GM18505 (cell line): ENCODE measurements at regions not wholly inside any gene's neighbourhood (a gene's known extent, or its start where the extent isn't known, plus 50 kb on each side); places are given as distances from the start of the nearest gene placed in this dataset.

Experiments used
- ATAC-seq: cut with Tn5 transposase; IDR thresholded peaks from one replicate; pipeline ENCODE4 v1.9.1; 2021; ENCODE audit not compliant: unreplicated experiment
- POLR2A ChIP-seq: IDR thresholded peaks from 4 replicates; pipeline ENCODE4 v1.6.1; 2011; ENCODE audit warnings: borderline replicate concordance; ENCODE audit not compliant: insufficient read depth, insufficient read length; ENCODE audit errors: extremely low read depth

GRCh38 chrX:94414746-94415145 lies 740.7 kb downstream of the FAM133A start:
- TF ChIP-seq POLR2A: no peak
- ATAC-seq: no peak

DNA sequence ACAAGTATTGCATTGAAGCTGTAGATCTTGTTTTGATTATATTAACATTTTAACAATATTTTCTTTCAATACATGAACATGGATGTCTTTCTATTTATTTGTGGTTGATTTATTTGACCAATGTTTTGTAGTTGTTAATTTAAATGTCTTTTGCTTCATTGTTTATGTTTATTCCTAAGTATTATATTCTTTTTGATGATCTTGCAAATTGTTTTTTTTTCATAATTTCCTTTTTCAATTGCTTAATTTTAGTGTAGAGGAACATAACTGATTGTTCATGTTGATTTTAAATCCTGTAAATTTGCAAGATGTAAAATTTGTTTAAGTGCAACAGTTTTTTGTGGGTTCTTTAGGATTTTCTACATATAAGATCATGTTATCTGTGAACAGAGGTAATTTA lies 744.1 kb downstream of the FAM133A start:
- ATAC-seq: no peak
- no peak for TF ChIP-seq POLR2A

DNA sequence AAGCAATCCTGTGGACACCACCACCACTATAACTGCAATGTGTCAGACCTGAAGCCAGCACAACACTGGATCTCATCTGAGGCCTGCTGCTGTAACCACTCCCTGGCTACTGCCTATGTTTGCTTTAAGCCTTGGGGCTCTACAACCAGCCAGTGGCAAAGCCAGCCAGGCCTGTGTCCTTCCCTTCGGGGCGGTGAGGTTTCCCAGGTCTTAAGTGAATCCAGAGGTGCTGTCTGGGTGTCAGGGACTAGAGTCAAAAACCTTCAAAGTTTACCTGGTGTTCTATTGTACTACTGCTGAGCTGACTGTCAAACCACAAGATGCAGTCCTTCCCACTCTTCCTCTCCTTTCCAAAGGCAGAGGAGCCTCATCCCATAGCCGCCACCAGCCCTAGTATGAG lies 750.5 kb downstream of the FAM133A start:
- ATAC-seq: no peak
- no peak for TF ChIP-seq POLR2A

DNA sequence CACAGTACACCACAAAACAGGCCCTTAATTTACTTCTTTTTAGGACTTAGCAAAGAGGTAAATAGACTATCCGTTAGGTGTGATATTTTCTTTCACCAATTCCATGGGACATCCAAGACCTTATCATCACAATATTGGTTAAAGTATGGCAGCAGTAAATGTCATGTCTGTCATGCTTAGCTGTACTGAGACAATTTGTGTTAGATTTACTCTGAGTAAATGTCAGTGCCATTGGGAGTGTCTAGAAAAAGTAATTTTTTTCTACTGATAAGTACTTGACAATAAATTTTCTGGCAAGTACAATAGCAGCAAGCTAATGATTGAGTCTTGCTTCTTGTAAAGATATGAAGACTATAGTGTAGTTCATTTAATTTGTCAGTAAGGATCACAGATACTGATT lies 756.1 kb downstream of the FAM133A start:
- no peak for ATAC-seq

DNA sequence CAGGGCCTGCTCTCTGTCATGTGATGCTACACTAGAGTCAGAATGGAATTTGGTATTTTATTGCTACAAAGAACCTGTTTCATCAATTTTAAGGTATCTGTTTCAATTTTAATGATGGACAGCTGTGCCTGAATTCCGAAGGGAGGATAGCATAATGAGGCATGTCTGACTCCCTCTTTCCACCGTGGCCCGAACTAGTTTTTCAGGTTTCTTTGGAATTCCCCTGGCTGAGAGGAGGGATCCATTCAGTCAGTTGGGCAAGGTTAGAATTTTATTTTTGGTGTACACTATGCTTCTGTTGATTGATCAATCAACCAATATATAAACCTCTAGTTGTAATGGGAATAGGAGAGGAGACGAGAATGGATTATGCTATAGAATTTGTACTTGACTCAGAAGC lies 761.8 kb downstream of the FAM133A start:
- no peak for ATAC-seq
- TF ChIP-seq POLR2A: no peak

More for the DNA sequence above, 756.1 kb downstream of the FAM133A start:
- TF ChIP-seq POLR2A: no peak

- ATAC-seq: no peak
- TF ChIP-seq POLR2A: no peak
Measured at GRCh38 chrX:94454159-94454558, 780.2 kb downstream of the FAM133A start.

- ATAC-seq: no peak
- TF ChIP-seq POLR2A: no peak
Measured at GRCh38 chrX:94454606-94455005, 780.6 kb downstream of the FAM133A start.

DNA sequence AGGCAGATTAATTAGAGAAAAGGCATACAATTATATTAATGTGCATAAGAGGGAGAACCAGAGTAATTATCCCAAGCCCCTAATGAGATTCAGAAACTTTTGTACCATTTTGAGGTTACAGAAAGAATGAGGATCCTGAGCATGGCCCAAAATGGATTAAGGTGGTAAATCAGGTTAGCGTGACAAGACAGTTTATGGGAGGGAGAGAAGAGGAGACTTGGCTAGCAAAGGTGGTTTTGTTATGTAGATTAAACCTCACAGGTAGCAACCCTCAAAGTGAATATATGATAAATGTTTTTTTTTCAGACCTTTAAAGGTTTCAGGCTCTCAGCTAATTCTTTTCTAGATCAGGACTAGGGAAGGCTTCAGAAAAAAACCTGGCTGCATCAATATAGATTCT lies 781.8 kb downstream of the FAM133A start:
- no peak for TF ChIP-seq POLR2A
- no peak for ATAC-seq

DNA sequence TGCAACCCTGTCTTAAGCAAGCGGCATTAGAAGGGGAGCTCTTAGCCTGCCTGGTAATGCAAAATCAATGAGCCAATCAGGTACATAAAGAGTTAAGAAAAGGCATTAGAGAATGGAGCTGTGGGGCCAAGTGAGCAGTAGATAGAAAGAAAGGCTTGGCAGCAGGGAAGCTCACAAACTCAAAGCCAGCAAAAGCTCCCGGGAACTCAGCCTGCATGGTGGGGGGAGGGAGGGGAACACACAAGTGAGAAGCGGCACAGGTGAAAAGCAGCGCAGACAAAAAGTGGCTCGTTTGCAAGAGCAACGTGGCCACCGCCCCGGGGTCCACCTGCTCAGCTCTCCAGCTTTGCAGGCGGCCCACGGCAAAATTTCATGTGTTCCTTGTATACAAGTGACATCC lies 818.5 kb downstream of the FAM133A start:
- TF ChIP-seq POLR2A: no peak
- ATAC-seq: no peak

- ATAC-seq: no peak
- TF ChIP-seq POLR2A: no peak
Measured at GRCh38 chrX:94493405-94493804, 819.4 kb downstream of the FAM133A start.

GRCh38 chrX:94511564-94511963 lies 837.6 kb downstream of the FAM133A start:
- ATAC-seq: no peak
- no peak for TF ChIP-seq POLR2A

- TF ChIP-seq POLR2A: no peak
- ATAC-seq: no peak
Measured at GRCh38 chrX:94515009-94515408, 841.0 kb downstream of the FAM133A start.

DNA sequence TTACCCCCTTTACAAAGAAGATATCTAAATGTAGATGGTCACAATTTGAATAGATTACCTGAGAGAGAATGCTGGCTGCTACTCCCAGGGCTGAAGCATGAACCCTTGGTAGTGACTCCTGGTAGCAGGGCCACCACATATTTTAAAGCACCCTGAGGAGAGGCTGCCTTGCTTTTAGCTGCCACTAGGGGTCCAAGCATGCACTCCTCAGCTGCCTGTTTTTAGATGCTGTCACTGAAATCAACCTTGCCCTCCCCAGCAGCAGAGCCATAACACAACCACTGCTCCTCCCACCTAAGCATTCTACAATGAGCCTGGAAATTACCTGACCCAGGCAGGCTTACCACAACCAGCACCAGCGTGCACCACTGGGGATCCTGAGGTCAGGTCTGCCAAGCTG lies 850.9 kb downstream of the FAM133A start:
- no peak for TF ChIP-seq POLR2A
- no peak for ATAC-seq

- TF ChIP-seq POLR2A: no peak
- ATAC-seq: no peak
Measured at GRCh38 chrX:94545722-94546121, 871.7 kb downstream of the FAM133A start.

DNA sequence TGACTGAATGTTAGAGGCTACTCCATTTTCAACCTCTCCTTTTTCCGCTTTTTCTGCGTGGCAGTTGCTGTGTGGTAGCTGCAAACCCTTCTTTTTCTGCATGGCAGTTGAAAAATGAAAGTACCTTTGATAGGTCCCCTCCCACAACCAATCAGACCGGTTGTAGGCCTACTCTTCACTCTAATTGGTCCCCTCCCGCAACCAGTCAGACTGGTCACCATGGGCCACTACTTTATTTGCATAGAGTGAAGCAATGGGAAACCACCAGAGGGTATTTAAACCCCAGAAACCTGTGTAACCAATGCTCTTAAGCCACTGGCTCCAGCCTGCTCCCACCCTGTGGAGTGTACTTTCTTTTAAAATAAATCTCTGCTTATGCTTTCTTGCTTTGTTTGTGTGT lies 877.8 kb downstream of the FAM133A start:
- no peak for ATAC-seq
- TF ChIP-seq POLR2A: no peak

GRCh38 chrX:94560930-94561329 lies 886.9 kb downstream of the FAM133A start:
- TF ChIP-seq POLR2A: no peak
- ATAC-seq: no peak

DNA sequence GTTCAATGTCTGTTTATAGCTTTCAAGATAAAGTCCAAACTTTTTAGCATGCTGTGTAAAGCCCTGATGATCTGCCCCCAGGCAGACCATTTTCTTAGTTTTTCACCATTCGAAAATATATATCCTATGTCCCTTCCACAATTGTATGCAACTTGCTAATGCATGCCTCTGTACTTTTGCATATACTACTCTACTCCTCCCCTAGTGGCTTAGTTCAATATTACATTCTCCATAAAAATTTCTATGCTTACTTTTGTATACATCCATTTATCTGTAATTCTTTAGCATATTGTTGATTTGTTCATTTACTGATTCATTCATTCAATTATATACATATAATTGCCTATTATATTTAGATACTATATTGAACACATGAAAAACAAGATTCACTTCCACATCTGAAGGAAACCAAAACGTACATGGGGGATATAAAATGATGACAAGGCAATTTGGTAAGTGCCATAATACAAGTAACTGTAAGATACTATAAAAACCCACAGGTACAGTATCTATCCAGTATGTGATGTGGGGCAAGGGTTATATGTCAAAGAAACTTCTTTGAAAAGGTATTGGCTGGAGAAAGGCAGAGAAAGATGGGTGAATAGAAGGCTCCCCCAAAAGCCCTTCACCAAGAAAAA lies 902.5 kb downstream of the FAM133A start:
- no peak for ATAC-seq
- TF ChIP-seq POLR2A: no peak
